Vagina (tissue), 2 donors: ENCODE measurements at regions not wholly inside any gene's neighbourhood (a gene's known extent, or its start where the extent isn't known, plus 50 kb on each side); places are given as distances from the start of the nearest gene placed in this dataset.

Experiments
- DNase-seq, 2 donors: peaks; one replicate each; pipeline ENCODE4 v3.0.0-alpha.2; 2017; ENCODE audit errors: extremely low spot score in 2 of 2
- H3K27ac ChIP-seq: fragments of 200-600 bp; sonication (generic); one replicate; pipeline ENCODE4 v1.5.1; 2019
- H3K27me3 ChIP-seq: fragments of 200-600 bp; sonication (generic); one replicate; pipeline ENCODE4 v1.5.1; 2019
- H3K36me3 ChIP-seq, 2 donors: fragments of 200-600 bp; sonication (generic); one replicate each; pipeline ENCODE4 v1.5.1; 2017 to 2019
- H3K4me1 ChIP-seq: fragments of 200-600 bp; sonication (generic); one replicate; pipeline ENCODE4 v1.5.1; 2019
- H3K4me3 ChIP-seq, 2 donors: fragments of 200-600 bp; sonication (generic); 1 replicate in 1 of 2; 2 replicates in 1 of 2; pipeline ENCODE4 v1.5.1; 2016 to 2019
- H3K9me3 ChIP-seq: fragments of 200-600 bp; sonication (generic); one replicate; pipeline ENCODE4 v1.5.1; 2019
- CTCF ChIP-seq, 3 experiments: fragments of 450-650 bp in 2 of 3; fragments of 200-600 bp in 1 of 3; sonication (generic) in 1 of 3; IDR thresholded peaks; one replicate each; pipeline ENCODE4 v1.5.1; 2017 to 2019; ENCODE audit warnings: antibody characterized with exemption in 3 of 3, mild to moderate bottlenecking in 2 of 3, moderate library complexity in 2 of 3
- POLR2A ChIP-seq, 2 donors: fragments of 450-650 bp; IDR thresholded peaks; one replicate each; pipeline ENCODE4 v1.6.1; 2017; ENCODE audit warnings: antibody characterized with exemption in 2 of 2, mild to moderate bottlenecking in 2 of 2, moderate library complexity in 2 of 2
- POLR2AphosphoS5 ChIP-seq, 2 donors: sonication (generic); formaldehyde crosslinking; IDR thresholded peaks; one replicate each; pipeline ENCODE4 v1.9.0; 2017; ENCODE audit warnings: antibody characterized with exemption in 2 of 2, mild to moderate bottlenecking in 2 of 2, low read depth in 1 of 2; ENCODE audit not compliant: insufficient read depth in 1 of 2
- intact Hi-C: fragments of 100-400 bp; cut with DNase I; formaldehyde crosslinking; loops from one replicate; pipeline ENCODE4 v1.15.1; 2023

- no peak for DNase-seq
- Histone ChIP-seq H3K4me3 (no peak overlapping the region), H3K9me3 (no peaks in the 10 kb centered on the region), H3K4me1 (peaks cover 15% of the 10 kb centered on the region), H3K36me3 (no peaks in the 10 kb centered on the region), H3K27ac (no peak overlapping the region), H3K27me3 (no peaks in the 10 kb centered on the region)
- intact Hi-C loops = no loop called here
- TF ChIP-seq CTCF (IDR thresholded peaks at IDR 0.05) (no peak), POLR2A (IDR thresholded peaks at IDR 0.05) (no peak), POLR2AphosphoS5 (IDR thresholded peaks at IDR 0.05; ENCODE audit: insufficient read depth in 1 of 2, low read depth in 1 of 2) (no peak)
These were observed 111.2 kb upstream of the RIPOR2 start for GRCh38 chr6:25046942-25047341.

- H3K27me3 ChIP-seq = no peaks in the 10 kb centered on the region
- H3K27ac ChIP-seq = no peak overlapping the region
- DNase-seq = no peak
- peaks cover 36% of the 10 kb centered on the region for H3K4me1 ChIP-seq
- H3K9me3 ChIP-seq = no peaks in the 10 kb centered on the region
- H3K36me3 ChIP-seq = no peaks in the 10 kb centered on the region
- H3K4me3 ChIP-seq = no peak overlapping the region
- TF ChIP-seq POLR2A (IDR thresholded peaks at IDR 0.05) (no peak), CTCF (IDR thresholded peaks at IDR 0.05) (no peak), POLR2AphosphoS5 (IDR thresholded peaks at IDR 0.05; ENCODE audit: insufficient read depth in 1 of 2, low read depth in 1 of 2) (no peak)
- intact Hi-C loops = no loop called here
These were observed 114.6 kb upstream of the RIPOR2 start for GRCh38 chr6:25050356-25050755.

- H3K4me3 ChIP-seq = no peak overlapping the region
- intact Hi-C loops = no loop called here
- TF ChIP-seq CTCF (IDR thresholded peaks at IDR 0.05) (no peak), POLR2AphosphoS5 (IDR thresholded peaks at IDR 0.05; ENCODE audit: insufficient read depth in 1 of 2, low read depth in 1 of 2) (no peak), POLR2A (IDR thresholded peaks at IDR 0.05) (no peak)
- DNase-seq = no peak
- H3K4me1 ChIP-seq = peaks cover 36% of the 10 kb centered on the region
- H3K27ac ChIP-seq = no peak overlapping the region
- H3K27me3 ChIP-seq = no peaks in the 10 kb centered on the region
- no peaks in the 10 kb centered on the region for H3K9me3 ChIP-seq
- H3K36me3 ChIP-seq = no peaks in the 10 kb centered on the region
These were observed 115.3 kb upstream of the RIPOR2 start for GRCh38 chr6:25051083-25051482.

GRCh38 chr6:25052181-25052580, 116.4 kb upstream of the RIPOR2 start:
- H3K36me3 ChIP-seq = no peaks in the 10 kb centered on the region
- H3K9me3 ChIP-seq = no peaks in the 10 kb centered on the region
- intact Hi-C loops = no loop called here
- TF ChIP-seq POLR2A (IDR thresholded peaks at IDR 0.05) (no peak), CTCF (IDR thresholded peaks at IDR 0.05) (no peak), POLR2AphosphoS5 (IDR thresholded peaks at IDR 0.05; ENCODE audit: insufficient read depth in 1 of 2, low read depth in 1 of 2) (peak in 1 of 2 donors; percentile 32)
- no peak overlapping the region for H3K27ac ChIP-seq
- no peaks in the 10 kb centered on the region for H3K27me3 ChIP-seq
- H3K4me3 ChIP-seq = no peak overlapping the region
- H3K4me1 ChIP-seq = peaks cover 36% of the 10 kb centered on the region
- DNase-seq = no peak

- intact Hi-C loops = no loop called here
- Histone ChIP-seq H3K4me3 (no peak overlapping the region), H3K27me3 (no peaks in the 10 kb centered on the region), H3K27ac (peak overlapping the region; percentile 68), H3K4me1 (peaks cover 36% of the 10 kb centered on the region), H3K36me3 (no peaks in the 10 kb centered on the region), H3K9me3 (no peaks in the 10 kb centered on the region)
- TF ChIP-seq CTCF (IDR thresholded peaks at IDR 0.05) (no peak), POLR2A (IDR thresholded peaks at IDR 0.05) (no peak), POLR2AphosphoS5 (IDR thresholded peaks at IDR 0.05; ENCODE audit: insufficient read depth in 1 of 2, low read depth in 1 of 2) (no peak)
- DNase-seq = no peak
These were observed 118.2 kb upstream of the RIPOR2 start for GRCh38 chr6:25053875-25054371.
